Heart left ventricle (tissue), 16 donors: ENCODE measurements at regions not wholly inside any gene's neighbourhood (a gene's known extent, or its start where the extent isn't known, plus 50 kb on each side); places are given as distances from the start of the nearest gene placed in this dataset.

ENCODE experiments used
- ATAC-seq, 4 donors: fragments of 200-7000 bp; cut with Tn5 transposase; one replicate each; pipeline ENCODE4 v1.9.1; 2020 to 2022; ENCODE audit warnings: moderate library complexity in 4 of 4, mild to moderate bottlenecking in 3 of 4, moderate number of reproducible peaks in 1 of 4
- DNase-seq, 5 donors: peaks; one replicate each; pipeline ENCODE4 v3.0.0-alpha.2; 2020
- H3K27ac ChIP-seq, 12 donors: fragments of 200-600 bp; sonication (generic) in 4 of 12; one replicate each; pipeline versions ENCODE4 v1.5.0 to v1.8.0; 2016 to 2022; ENCODE audit warnings: mild to moderate bottlenecking in 2 of 12
- H3K27me3 ChIP-seq, 9 donors: fragments of 200-600 bp; sonication (generic) in 2 of 9; one replicate each; pipeline versions ENCODE4 v1.5.1 to v1.8.0; 2016 to 2022; ENCODE audit warnings: mild to moderate bottlenecking in 3 of 9
- H3K36me3 ChIP-seq, 9 donors: fragments of 200-600 bp; sonication (generic) in 2 of 9; one replicate each; pipeline versions ENCODE4 v1.5.0 to v1.8.0; 2018 to 2022; ENCODE audit warnings: mild to moderate bottlenecking in 2 of 9
- H3K4me1 ChIP-seq, 12 donors: fragments of 200-600 bp; sonication (generic) in 4 of 12; one replicate each; pipeline versions ENCODE4 v1.5.0 to v1.8.0; 2016 to 2022; ENCODE audit warnings: mild to moderate bottlenecking in 3 of 12
- H3K4me3 ChIP-seq, 12 donors: fragments of 200-600 bp; sonication (generic) in 4 of 12; one replicate each; pipeline versions ENCODE4 v1.5.0 to v1.8.0; 2017 to 2022; ENCODE audit warnings: mild to moderate bottlenecking in 9 of 12, moderate library complexity in 4 of 12
- H3K9me3 ChIP-seq, 12 donors: fragments of 200-600 bp; sonication (generic) in 4 of 12; one replicate each; pipeline versions ENCODE4 v1.5.0 to v1.8.0; 2016 to 2022; ENCODE audit warnings: mild to moderate bottlenecking in 1 of 12
- CTCF ChIP-seq, 12 donors: fragments of 200-600 bp; sonication (generic) in 4 of 12; IDR thresholded peaks; one replicate each; pipeline versions ENCODE4 v1.5.0 to v1.8.0; 2018 to 2022; ENCODE audit warnings: antibody characterized with exemption in 12 of 12, mild to moderate bottlenecking in 5 of 12
- POLR2A ChIP-seq, 2 donors: fragments of 450-650 bp; IDR thresholded peaks; one replicate each; pipeline ENCODE4 v1.6.1; 2017; ENCODE audit warnings: antibody characterized with exemption in 2 of 2, mild to moderate bottlenecking in 2 of 2, moderate library complexity in 2 of 2
- WGBS, 4 donors: extraction: QIAGEN DNeasy Blood & Tissue Kit in 2 of 4; methylation state at CpG; one replicate each; pipeline versions ENCODE4 v1.1.5 to v1.1.7; 2013 to 2018; 5-methylcytosine and 5-hydroxymethylcytosine counted together
- intact Hi-C, 10 donors: fragments of 100-400 bp; cut with DNase I; formaldehyde crosslinking; loops; one replicate each; pipeline versions ENCODE4 v1.11.1 to v1.14.2; 2022
- donor health status: ischemic (EF 13 %, LVEDD 7.1; RV severe dilation, severe dysfunction).
- donor health status: healthy with polysubstance abuse.
- donor health status: DM: no; HTN: yes; CAD: no.
- donor health status: DM: no; HTN: no; CAD: no.
- donor health status: ischemic (EF 25% LVEDD 6.9; RV normal size, moderate dysfunction).
- donor health status: ischemic (EF 25% LVEDD 5.7; RV mildly dilated, moderate dysfunction).
- donor health status: healthy.
- donor health status: DM: yes; HTN: yes; CAD: no.
- donor health status: ischemic (EF 35%, LVEDD 5.7; RV mildly dilated, moderate dysfunction).
- donor health status: nonischemic (EF 11% LVEDD 7.7; RV severe dilation, severe dysfunction).
- donor health status: DM: yes; HTN: yes; CAD: no.
- donor health status: PGD.
- donor health status: ischemic (EF 29% LVEDD 5.4; RV normal size, mild dysfunction).
- donor health status: nonischemic (EF 23%, LVEDD 6.1; RV moderate dilation, normal function).

GRCh38 chr17:65457183-65457582 is 104.3 kb downstream of the AXIN2 start:
- intact Hi-C loops, result loop anchor here in 8 of 10 donors (2.0 to 10.0 kb wide), 9 partner anchors 96 to 710 kb away; no protein-coding TSS in a partner anchor
- Histone ChIP-seq H3K27ac (peak overlapping the region in 5 of 12 donors; percentile 11 to 75 (median 64)), H3K4me3 (no peak overlapping the region), H3K36me3 (no peaks in the 10 kb centered on the region), H3K27me3 (peaks cover 0 to 2% (median 0%) of the 10 kb centered on the region in 9 donors), H3K9me3 (no peaks in the 10 kb centered on the region), H3K4me1 (peaks cover 0 to 19% (median 5%) of the 10 kb centered on the region in 12 donors)
- ATAC-seq, result no peak
- WGBS, 4 donors, result 65 to 79% (median 73%) methylated on average over 3 of the region's 3 CpGs
- TF ChIP-seq CTCF (IDR thresholded peaks at IDR 0.05) (no peak), POLR2A (IDR thresholded peaks at IDR 0.05) (no peak)
- DNase-seq, result no peak

- Histone ChIP-seq H3K27ac (peak overlapping the region in 9 of 12 donors; percentile 11 to 75 (median 61)), H3K36me3 (no peaks in the 10 kb centered on the region), H3K4me1 (peaks cover 0 to 19% (median 5%) of the 10 kb centered on the region in 12 donors), H3K4me3 (peak overlapping the region in 2 of 12 donors; percentile 7 to 27), H3K27me3 (peaks cover 0 to 2% (median 0%) of the 10 kb centered on the region in 9 donors), H3K9me3 (no peaks in the 10 kb centered on the region)
- intact Hi-C loops, result loop anchor here in 8 of 10 donors (1.0 to 10.0 kb wide), 10 partner anchors 96 to 711 kb away; no protein-coding TSS in a partner anchor
- 38 to 50% (median 46%) methylated on average over 7 of the region's 7 CpGs for WGBS, 4 donors
- DNase-seq (no peak), ATAC-seq (peak; percentile 47 to 77 (median 68))
- no peak for TF ChIP-seq CTCF (IDR thresholded peaks at IDR 0.05)
- no peak for TF ChIP-seq POLR2A (IDR thresholded peaks at IDR 0.05)
Observed at GRCh38 chr17:65456368-65457151, 104.9 kb downstream of the AXIN2 start.

GRCh38 chr17:65455972-65456343 is 105.5 kb downstream of the AXIN2 start:
- peak; percentile 80 to 90 (median 87) for ATAC-seq

More at GRCh38 chr17:65455972-65456343, 105.5 kb downstream of the AXIN2 start:
- peak in 11 of 12 donors; percentile 8 to 57 (median 44) for TF ChIP-seq CTCF (IDR thresholded peaks at IDR 0.05)
- TF ChIP-seq POLR2A (IDR thresholded peaks at IDR 0.05), result no peak
- peak overlapping the region in 8 of 12 donors; percentile 11 to 75 (median 62) for H3K27ac ChIP-seq
- no peaks in the 10 kb centered on the region for H3K9me3 ChIP-seq
- peak in 4 of 5 donors; percentile 15 to 45 (median 34) for DNase-seq
- intact Hi-C loops, result loop anchor here in 8 of 10 donors (1.0 to 10.0 kb wide), 10 partner anchors 97 to 711 kb away; no protein-coding TSS in a partner anchor
- no peaks in the 10 kb centered on the region for H3K36me3 ChIP-seq
- peaks cover 0 to 19% (median 5%) of the 10 kb centered on the region in 12 donors for H3K4me1 ChIP-seq
- H3K4me3 ChIP-seq, result peak overlapping the region in 2 of 12 donors; percentile 7 to 27
- peaks cover 0 to 2% (median 0%) of the 10 kb centered on the region in 9 donors for H3K27me3 ChIP-seq
- 29 to 45% (median 39%) methylated on average over 4 to 7 of the region's 7 CpGs for WGBS, 4 donors
